Activated naive CD4-positive, alpha-beta T cell treated with anti-CD3 and anti-CD28 coated beads, Interleukin-2, amount 50 U/mL, for 72 hours (primary cell): ENCODE measurements at regions not wholly inside any gene's neighbourhood (a gene's known extent, or its start where the extent isn't known, plus 50 kb on each side); places are given as distances from the start of the nearest gene placed in this dataset.

ENCODE experiments used
- ATAC-seq, 2 donors: fragments of 150-1000 bp; cut with Tn5 transposase; 2 replicates each; pipeline ENCODE4 v1.10.0; 2021; ENCODE audit warnings: mild to moderate bottlenecking in 2 of 2, moderate library complexity in 2 of 2
- DNase-seq, 2 donors: peaks; one replicate each; pipeline ENCODE4 v3.0.0; 2021 to 2022; ENCODE audit warnings: low spot score in 2 of 2
- H3K27ac Mint-ChIP-seq, 2 donors: one replicate each; pipeline ENCODE4 v1.8.0; 2022; ENCODE audit warnings: mild to moderate bottlenecking in 2 of 2, mixed read lengths in 2 of 2
- H3K36me3 Mint-ChIP-seq, 2 donors: one replicate each; pipeline ENCODE4 v1.8.0; 2022; ENCODE audit warnings: mixed read lengths in 2 of 2
- H3K9me3 Mint-ChIP-seq, 2 donors: one replicate each; pipeline ENCODE4 v1.8.0; 2022; ENCODE audit warnings: mixed read lengths in 2 of 2

DNA sequence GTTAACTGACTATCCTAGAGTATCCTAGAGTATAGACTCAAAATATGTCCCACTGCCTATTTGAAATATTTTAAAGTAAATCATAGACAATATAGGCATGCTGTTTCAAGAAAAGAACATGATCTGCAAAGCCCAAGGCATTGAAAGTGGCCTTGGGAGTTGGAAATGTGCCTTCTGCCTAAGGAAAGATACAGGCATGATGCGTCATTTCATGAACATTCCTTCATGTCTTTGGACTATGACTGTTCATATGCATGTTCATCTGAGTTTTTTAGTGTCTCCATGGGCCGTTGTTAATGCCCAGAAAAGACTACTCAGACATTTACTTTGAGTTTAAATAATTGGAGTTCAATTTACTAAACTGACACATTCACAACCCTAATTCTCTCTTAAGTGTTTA, 69.7 kb upstream of the PRDM11 start:
- DNase-seq: no peak
- H3K36me3 Mint-ChIP-seq: peaks cover 16 to 18% of the 10 kb centered on the region in 2 donors
- H3K9me3 Mint-ChIP-seq: peaks cover 2 to 4% of the 10 kb centered on the region in 2 donors
- ATAC-seq: no peak
- no peak overlapping the region for H3K27ac Mint-ChIP-seq

DNA sequence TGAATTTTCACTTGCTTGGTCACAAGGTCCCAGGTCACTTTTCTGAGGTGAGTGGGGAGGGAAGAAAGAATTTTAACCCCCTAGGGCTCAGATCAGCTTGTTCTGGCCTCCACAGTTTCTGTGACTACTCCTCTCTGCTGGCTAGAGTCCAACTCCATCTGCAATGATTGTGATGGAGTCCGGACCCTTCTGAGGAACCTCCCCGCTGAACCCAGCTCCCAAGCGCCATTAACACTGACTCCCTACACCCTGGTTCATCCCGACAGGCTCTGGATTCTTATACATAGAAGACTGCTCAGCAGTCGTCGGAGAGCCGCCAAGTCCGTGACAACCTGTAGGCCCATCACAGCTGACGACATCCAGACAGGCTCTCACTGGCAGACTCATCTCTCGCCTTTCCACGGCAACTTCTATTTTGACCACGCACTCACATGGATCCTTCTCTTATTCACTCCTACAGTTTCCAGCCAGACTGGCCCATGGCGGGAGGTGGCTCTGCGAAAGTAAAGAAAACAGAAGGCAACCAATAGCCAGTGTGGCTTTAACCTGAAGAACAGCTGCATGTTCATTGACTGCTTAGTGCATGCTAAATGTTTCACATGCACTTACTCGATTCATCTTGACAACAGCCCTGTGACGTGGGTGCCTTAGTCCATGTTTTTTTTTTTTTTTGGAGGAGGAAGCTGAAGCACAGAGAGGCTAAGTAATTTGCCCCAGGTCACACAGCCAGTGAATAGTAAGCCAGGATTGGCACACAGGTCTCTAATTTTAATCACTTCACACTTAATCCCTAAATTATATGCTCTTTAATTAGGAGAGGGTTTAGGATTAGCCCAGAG, 68.0 kb upstream of the PRDM11 start:
- no peak for ATAC-seq
- no peak for DNase-seq
- Mint-ChIP-seq H3K27ac (peak overlapping the region in 1 of 2 donors; percentile 84), H3K36me3 (peaks cover 21 to 29% of the 10 kb centered on the region in 2 donors), H3K9me3 (peaks cover 2 to 12% of the 10 kb centered on the region in 2 donors)

GRCh38 chr11:45079075-45079444, 67.4 kb upstream of the PRDM11 start:
- Mint-ChIP-seq H3K27ac (peak overlapping the region in 1 of 2 donors; percentile 84), H3K9me3 (peaks cover 2 to 12% of the 10 kb centered on the region in 2 donors), H3K36me3 (peaks cover 21 to 29% of the 10 kb centered on the region in 2 donors)
- DNase-seq (no peak), ATAC-seq (no peak)

- Mint-ChIP-seq H3K9me3 (peaks cover 2 to 12% of the 10 kb centered on the region in 2 donors), H3K36me3 (peaks cover 21 to 29% of the 10 kb centered on the region in 2 donors), H3K27ac (peak overlapping the region in 1 of 2 donors; percentile 86)
- DNase-seq (no peak), ATAC-seq (peak in 1 of 2 donors; percentile 33)
Measured at GRCh38 chr11:45079567-45079942, 66.9 kb upstream of the PRDM11 start.

DNA sequence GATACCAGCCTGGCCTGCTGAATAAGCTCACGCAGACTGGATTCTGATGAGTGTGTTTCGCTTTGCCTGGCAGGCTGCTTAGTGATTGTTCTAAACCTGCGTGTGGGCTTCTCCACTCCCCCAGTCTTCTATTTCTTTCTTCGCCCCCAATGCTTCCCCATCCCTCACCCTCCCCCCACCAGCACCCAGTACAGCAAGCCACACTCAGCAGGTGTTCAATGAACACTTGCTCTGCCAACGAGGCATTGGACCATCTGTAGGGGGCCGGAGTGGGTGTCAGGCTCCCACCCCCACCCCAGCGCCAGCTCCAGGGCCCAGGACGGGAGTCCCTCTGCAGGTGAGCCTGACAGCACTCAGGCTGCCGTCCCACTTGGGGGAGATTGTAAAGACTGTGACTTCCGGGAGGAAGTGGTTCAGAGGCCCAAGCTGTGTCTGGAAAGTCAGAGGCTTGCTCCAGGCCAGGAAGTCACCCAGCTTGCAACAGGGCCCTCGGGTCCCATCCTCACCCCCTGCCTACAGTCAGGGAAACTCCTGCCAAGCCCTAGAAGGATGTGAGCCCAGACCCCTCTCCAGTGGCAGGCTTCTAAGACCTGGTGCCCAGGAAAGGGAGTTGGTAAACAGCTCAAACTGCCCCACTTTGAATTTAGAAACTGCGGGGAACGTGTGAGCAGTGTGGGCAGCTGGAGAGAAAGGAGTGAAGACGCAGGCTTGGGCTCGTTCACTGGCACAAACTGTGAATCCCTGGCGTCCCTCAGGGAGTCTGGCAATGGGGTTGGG, 66.3 kb upstream of the PRDM11 start:
- peak overlapping the region; percentile 86 to 95 for H3K27ac Mint-ChIP-seq
- DNase-seq (peak; percentile 47 to 60), ATAC-seq (peak; percentile 80 to 84)
- H3K36me3 Mint-ChIP-seq: peaks cover 21 to 29% of the 10 kb centered on the region in 2 donors
- H3K9me3 Mint-ChIP-seq: peaks cover 2 to 12% of the 10 kb centered on the region in 2 donors

GRCh38 chr11:45082744-45083543, 63.5 kb upstream of the PRDM11 start:
- peak overlapping the region in 1 of 2 donors; percentile 82 for H3K27ac Mint-ChIP-seq
- H3K36me3 Mint-ChIP-seq: peaks cover 21 to 29% of the 10 kb centered on the region in 2 donors
- H3K9me3 Mint-ChIP-seq: peaks cover 2 to 12% of the 10 kb centered on the region in 2 donors
- DNase-seq: no peak
- ATAC-seq: no peak

- H3K9me3 Mint-ChIP-seq: peaks cover 2 to 12% of the 10 kb centered on the region in 2 donors
- H3K27ac Mint-ChIP-seq: no peak overlapping the region
- peaks cover 21 to 29% of the 10 kb centered on the region in 2 donors for H3K36me3 Mint-ChIP-seq
- DNase-seq (no peak), ATAC-seq (peak in 1 of 2 donors; percentile 23)
Measured at GRCh38 chr11:45083544-45084087, 62.8 kb upstream of the PRDM11 start.

DNA sequence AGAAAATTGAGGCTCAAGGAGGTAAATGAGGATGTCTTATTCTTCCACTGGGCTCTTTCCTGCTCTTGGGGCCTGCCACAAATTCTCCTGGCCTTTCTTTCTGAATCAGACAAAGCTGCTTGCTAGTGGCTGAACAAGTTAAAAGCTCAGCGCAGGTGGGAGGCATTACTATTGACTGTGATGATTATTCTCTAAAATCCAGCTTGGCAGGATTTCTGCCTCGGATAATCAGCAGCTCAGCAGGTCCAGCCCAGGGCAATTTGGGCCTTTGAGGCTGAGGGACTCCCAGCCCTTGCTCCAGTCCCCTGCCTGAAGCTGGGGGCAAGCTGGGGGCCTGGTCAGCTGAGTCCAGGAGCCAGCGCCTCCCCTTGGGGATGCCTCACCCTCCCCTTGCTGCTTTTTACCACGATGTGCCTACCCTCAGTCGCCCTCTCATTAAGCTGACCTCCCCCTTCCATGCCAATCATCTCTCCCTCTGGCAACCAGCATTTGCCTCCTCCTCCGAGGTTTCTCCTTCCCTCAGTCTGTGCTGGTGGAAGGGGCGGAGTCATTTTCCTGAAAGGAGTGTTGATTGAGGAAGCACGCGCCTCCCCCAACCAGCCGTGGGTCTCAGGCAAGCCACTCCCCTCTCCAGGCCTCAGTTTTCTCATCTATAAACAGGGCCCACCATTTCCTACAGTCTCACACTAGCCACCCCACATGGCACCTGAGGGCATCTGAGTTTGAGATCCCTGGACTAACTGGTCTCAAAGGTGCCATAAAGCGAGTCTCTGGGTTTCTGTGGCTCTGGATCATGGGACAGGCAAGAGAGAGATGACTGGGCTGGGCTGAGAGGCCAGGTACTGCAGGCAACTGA, 60.6 kb upstream of the PRDM11 start:
- DNase-seq (no peak), ATAC-seq (no peak)
- Mint-ChIP-seq H3K27ac (no peak overlapping the region), H3K9me3 (peaks cover 2 to 12% of the 10 kb centered on the region in 2 donors), H3K36me3 (peaks cover 14 to 20% of the 10 kb centered on the region in 2 donors)

DNA sequence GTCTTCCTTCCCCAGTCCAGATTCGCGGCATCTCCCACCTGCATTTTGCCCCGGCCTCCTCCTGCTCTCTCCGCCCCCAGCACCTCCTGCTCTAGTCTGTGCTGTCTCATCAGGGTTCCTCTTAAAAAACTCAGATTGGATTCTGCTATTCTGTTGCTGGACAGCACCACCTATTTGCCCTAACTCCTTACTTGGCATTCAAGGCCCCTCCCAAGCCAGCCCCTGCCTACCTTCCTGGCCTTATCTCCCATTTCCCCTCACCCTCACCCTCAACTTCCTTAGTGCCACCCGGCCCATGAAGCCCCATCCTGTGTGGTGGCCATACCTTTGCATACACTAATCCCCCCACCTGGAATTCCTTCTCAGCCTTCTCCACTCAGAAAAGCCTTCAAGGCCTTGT, 59.9 kb upstream of the PRDM11 start:
- DNase-seq: no peak
- no peak for ATAC-seq
- Mint-ChIP-seq H3K36me3 (peaks cover 8 to 14% of the 10 kb centered on the region in 2 donors), H3K27ac (peak overlapping the region in 1 of 2 donors; percentile 66), H3K9me3 (peaks cover 0 to 9% of the 10 kb centered on the region in 2 donors)

DNA sequence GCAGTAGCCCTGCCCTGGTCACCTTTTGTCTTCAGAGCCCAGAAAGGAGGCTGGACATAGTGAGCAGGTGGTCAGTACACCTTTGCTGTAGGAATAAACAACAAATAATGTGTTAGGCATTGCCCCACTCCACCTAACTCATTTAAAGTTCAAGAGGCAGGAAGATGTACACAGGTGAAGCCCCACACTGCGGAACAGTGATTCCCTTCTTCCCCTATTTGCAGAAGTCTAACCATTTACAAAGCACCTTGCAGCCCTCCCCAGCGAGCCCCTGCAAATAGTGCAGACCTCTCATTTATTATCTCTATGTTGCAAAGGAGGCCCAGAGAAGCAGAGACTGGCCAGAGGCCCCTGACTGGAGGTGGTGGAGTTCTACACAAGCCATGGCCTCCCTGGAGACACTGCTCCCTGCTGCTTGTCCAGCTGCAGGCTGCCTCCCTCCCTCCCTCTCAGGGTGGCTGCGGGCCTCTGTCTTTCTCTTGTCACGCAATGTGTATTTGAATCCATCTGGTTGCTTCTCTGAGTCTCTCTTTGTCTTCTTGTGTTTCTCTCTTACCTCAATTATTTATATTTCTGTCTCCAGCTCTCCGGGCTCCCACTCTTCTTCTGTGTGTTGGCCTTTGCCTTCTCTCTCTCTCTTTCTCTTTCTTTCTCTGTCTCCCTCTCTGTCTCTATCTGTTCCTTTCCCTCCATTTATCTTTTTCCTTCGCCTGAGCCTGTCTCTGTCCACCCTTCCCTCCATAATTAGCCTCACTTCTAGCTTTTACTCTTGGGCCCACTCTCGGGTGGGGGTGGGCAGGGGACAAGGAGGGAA, 59.1 kb upstream of the PRDM11 start:
- no peak for ATAC-seq
- Mint-ChIP-seq H3K27ac (peak overlapping the region in 1 of 2 donors; percentile 66), H3K36me3 (peaks cover 5 to 6% of the 10 kb centered on the region in 2 donors), H3K9me3 (peaks cover 0 to 5% of the 10 kb centered on the region in 2 donors)
- no peak for DNase-seq

DNA sequence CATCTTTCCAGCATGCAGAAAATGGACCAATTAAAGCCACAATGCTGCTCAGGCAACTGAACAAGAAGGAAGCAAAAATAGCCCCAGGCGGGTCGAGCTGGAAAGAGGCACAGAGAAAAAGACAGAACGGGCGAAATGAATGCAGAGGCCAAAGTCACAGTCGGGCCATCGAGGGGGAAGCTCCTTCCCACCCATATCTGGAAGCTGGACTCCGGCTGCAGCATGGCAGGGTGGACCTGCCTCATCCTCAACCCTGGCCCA, 58.6 kb upstream of the PRDM11 start:
- no peak for ATAC-seq
- H3K27ac Mint-ChIP-seq: no peak overlapping the region
- H3K9me3 Mint-ChIP-seq: no peaks in the 10 kb centered on the region
- H3K36me3 Mint-ChIP-seq: peaks cover 0 to under 1% of the 10 kb centered on the region in 2 donors
- DNase-seq: no peak

GRCh38 chr11:45089251-45089650, 57.2 kb upstream of the PRDM11 start:
- ATAC-seq: no peak
- no peak for DNase-seq
- H3K9me3 Mint-ChIP-seq: no peaks in the 10 kb centered on the region
- no peak overlapping the region for H3K27ac Mint-ChIP-seq
- no peaks in the 10 kb centered on the region for H3K36me3 Mint-ChIP-seq

- DNase-seq (no peak), ATAC-seq (no peak)
- no peaks in the 10 kb centered on the region for H3K36me3 Mint-ChIP-seq
- no peak overlapping the region for H3K27ac Mint-ChIP-seq
- H3K9me3 Mint-ChIP-seq: no peaks in the 10 kb centered on the region
Measured at GRCh38 chr11:45089676-45090499, 56.6 kb upstream of the PRDM11 start.

DNA sequence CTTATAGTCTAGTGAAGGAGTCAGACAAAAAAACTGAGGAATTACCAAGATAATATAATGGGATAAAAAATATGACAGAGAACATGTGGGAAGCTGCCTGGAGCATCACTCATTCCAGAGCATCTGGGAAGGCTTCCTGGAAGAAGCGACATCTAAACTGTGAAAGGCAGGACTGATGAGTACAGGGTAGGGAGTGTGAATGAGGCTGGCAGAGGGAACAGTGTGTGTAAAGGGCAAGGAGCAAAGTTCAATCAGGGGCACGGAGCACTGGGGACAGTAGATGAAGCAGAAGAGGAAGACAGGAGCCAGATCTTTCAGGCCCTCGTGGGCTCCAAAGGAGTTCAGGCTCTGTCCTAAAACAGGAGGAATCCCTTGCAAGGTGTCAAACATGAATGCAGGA, 55.8 kb upstream of the PRDM11 start:
- Mint-ChIP-seq H3K9me3 (no peaks in the 10 kb centered on the region), H3K36me3 (no peaks in the 10 kb centered on the region), H3K27ac (no peak overlapping the region)
- DNase-seq: no peak
- no peak for ATAC-seq
